ENCODE measurements at regions not wholly inside any gene's neighbourhood (a gene's known extent, or its start where the extent isn't known, plus 50 kb on each side); places are given as distances from the start of the nearest gene placed in this dataset.

GRCh38 chr6:113585246-113585645 lies 271.9 kb upstream of the MARCKS start:
- no peak for DNase-seq (ENCODE audit: extremely low read depth, low read depth)
- TF ChIP-seq CTCF (IDR thresholded peaks at IDR 0.05; ENCODE audit: low read depth, low read length, missing control alignments), result no peak

DNA sequence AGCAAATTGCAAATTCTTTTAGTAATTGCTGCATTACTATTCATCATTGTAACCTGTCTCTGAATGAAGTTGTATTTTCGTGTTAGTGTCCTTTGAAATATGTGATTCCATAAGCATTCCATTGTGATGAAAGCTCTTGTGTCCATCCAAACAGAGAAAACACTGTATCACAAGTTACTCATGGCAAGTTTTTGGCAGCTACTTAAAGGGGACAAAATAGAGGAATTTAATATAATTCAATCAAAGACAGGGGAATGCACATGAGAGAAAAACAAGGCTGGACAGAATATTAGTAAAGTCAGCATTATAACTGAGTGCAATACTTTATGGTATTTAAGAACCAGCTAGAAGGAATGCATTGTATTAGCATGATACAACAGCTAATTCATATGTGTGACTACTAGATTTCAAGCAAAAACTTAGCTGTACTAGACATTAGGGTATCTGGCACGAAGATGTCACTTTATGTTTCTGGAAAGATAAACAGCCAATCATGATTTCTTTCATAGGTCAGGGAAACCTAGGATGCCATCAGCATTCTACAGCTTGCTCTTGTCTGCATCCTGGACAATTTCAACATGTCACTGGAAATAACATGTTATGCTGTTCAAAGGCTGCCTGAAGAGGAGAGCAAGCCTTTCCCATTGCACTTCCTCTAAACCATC lies 270.6 kb upstream of the MARCKS start:
- no peak overlapping the region for H3K4me3 ChIP-seq (replicated peaks; ENCODE audit: low read depth, low read length)
- TF ChIP-seq CTCF (IDR thresholded peaks at IDR 0.05; ENCODE audit: low read depth, low read length, missing control alignments), result no peak
- no peak for DNase-seq (ENCODE audit: extremely low read depth, low read depth)

More at GRCh38 chr6:113585246-113585645, 271.9 kb upstream of the MARCKS start:
- H3K4me3 ChIP-seq (replicated peaks; ENCODE audit: low read depth, low read length), result no peak overlapping the region

- TF ChIP-seq CTCF (IDR thresholded peaks at IDR 0.05; ENCODE audit: low read depth, low read length, missing control alignments), result no peak
- no peak overlapping the region for H3K4me3 ChIP-seq (replicated peaks; ENCODE audit: low read depth, low read length)
- DNase-seq (ENCODE audit: extremely low read depth, low read depth), result no peak
Measured at GRCh38 chr6:113587078-113587699, 270.0 kb upstream of the MARCKS start.

GRCh38 chr6:113588646-113589045 lies 268.5 kb upstream of the MARCKS start:
- DNase-seq (ENCODE audit: extremely low read depth, low read depth), result no peak
- no peak overlapping the region for H3K4me3 ChIP-seq (replicated peaks; ENCODE audit: low read depth, low read length)
- no peak for TF ChIP-seq CTCF (IDR thresholded peaks at IDR 0.05; ENCODE audit: low read depth, low read length, missing control alignments)

DNA sequence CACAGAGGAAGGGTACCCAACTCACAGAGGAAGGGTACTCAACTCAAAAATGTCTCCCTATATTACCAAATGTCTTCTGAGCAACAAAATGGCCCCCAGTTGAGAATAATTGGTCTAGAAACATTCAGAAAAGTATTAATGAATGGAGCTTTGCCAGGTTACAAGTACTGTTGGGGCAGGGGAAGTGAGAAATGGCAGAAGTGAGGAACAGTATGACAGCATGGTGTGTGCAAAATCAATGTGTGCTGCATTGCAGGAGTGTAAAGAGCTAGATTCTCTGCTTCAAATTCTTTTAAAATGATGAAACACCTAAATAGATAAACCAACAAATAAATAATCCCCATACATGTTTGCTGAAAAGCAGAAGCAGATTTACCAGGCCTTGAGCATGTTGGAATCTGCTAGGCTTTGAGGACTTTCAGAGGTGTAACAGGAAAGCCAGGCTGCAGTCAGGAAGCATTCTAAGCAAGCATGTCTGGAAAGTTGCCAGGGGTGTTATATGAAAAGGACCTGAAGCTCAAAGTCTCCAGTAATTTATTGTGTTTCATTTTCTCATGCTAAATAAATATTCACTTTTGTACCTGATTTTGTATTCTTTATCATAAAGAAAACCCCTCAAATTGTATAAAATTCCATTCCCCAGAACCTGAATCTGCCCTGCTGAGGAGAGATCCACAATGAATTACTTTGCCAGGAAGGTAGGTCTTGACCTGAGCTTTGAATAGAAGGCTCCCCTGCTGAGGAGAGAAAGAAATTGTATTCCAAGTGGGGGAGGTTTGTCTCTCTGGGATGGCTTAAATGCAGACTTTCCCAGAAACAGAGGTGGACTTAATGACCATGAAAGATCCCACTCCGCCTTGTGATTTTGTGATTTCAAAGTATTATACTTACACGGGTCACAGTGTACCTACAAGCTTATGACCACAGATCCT lies 265.0 kb upstream of the MARCKS start:
- no peak for DNase-seq (ENCODE audit: extremely low read depth, low read depth)
- TF ChIP-seq CTCF (IDR thresholded peaks at IDR 0.05; ENCODE audit: low read depth, low read length, missing control alignments), result no peak
- no peak overlapping the region for H3K4me3 ChIP-seq (replicated peaks; ENCODE audit: low read depth, low read length)

DNA sequence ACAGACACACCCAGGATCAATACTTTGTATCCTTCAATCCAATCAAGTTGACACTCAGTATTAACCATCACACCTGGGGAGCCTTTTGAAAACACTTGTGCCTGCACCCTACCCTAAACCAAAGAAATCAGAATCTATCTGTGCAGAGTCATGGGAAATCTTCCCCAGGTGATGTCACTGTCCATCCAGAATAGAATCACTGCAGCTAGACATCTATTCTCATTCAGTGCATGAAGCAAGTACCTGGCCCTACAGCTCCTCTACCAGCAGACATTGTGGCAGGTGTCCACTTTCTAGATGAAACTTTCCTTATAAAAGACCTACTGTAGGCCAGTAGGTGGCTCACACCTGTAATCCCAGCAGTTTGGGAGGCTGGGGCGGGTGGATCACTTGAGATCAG lies 262.4 kb upstream of the MARCKS start:
- no peak overlapping the region for H3K4me3 ChIP-seq (replicated peaks; ENCODE audit: low read depth, low read length)
- DNase-seq (ENCODE audit: extremely low read depth, low read depth), result no peak
- TF ChIP-seq CTCF (IDR thresholded peaks at IDR 0.05; ENCODE audit: low read depth, low read length, missing control alignments), result no peak
